ENCODE measurements at regions not wholly inside any gene's neighbourhood (a gene's known extent, or its start where the extent isn't known, plus 50 kb on each side); places are given as distances from the start of the nearest gene placed in this dataset.
"Not testable (repeated sequence)": the region's sequence is repeated elsewhere in the genome, so short reads cannot be mapped to it uniquely, and the experiment has no call there.

- no peak for DNase-seq
Measured at GRCh38 chr20:19835533-19836222, 77.6 kb downstream of the RIN2 start.

GRCh38 chr20:19838468-19838867, 80.4 kb downstream of the RIN2 start:
- DNase-seq, result no peak

GRCh38 chr20:19839053-19839452, 81.0 kb downstream of the RIN2 start:
- no peak for DNase-seq

GRCh38 chr20:19840111-19840710, 82.2 kb downstream of the RIN2 start:
- DNase-seq, result no peak

GRCh38 chr20:19841740-19842139, 83.7 kb downstream of the RIN2 start:
- DNase-seq, result no peak

GRCh38 chr20:19844850-19845249, 86.8 kb downstream of the RIN2 start:
- not testable (repeated sequence) for DNase-seq

GRCh38 chr20:19847383-19847782, 89.3 kb downstream of the RIN2 start:
- DNase-seq, result no peak

GRCh38 chr20:19849341-19850197, 91.5 kb downstream of the RIN2 start:
- no peak for DNase-seq

GRCh38 chr20:19850198-19850533, 92.1 kb downstream of the RIN2 start:
- DNase-seq, result no peak

GRCh38 chr20:19851861-19852260, 93.8 kb downstream of the RIN2 start:
- DNase-seq, result no peak

GRCh38 chr20:19855416-19855815, 97.4 kb downstream of the RIN2 start:
- no peak for DNase-seq

- DNase-seq, result no peak
Measured at GRCh38 chr20:19858466-19859371, 100.7 kb downstream of the RIN2 start.

GRCh38 chr20:19859444-19859843, 101.4 kb downstream of the RIN2 start:
- no peak for DNase-seq

GRCh38 chr20:19860737-19861136, 102.7 kb downstream of the RIN2 start:
- DNase-seq, result no peak

- no peak for DNase-seq
Measured at GRCh38 chr20:19861147-19861759, 103.2 kb downstream of the RIN2 start.

GRCh38 chr20:19864130-19864529, 106.1 kb downstream of the RIN2 start:
- no peak for DNase-seq

GRCh38 chr20:19866070-19866469, 108.0 kb downstream of the RIN2 start:
- DNase-seq, result no peak

GRCh38 chr20:19867074-19867473, 109.0 kb downstream of the RIN2 start:
- DNase-seq, result no peak

- DNase-seq, result no peak
Measured at GRCh38 chr20:19867940-19868371, 109.9 kb downstream of the RIN2 start.

GRCh38 chr20:19868441-19868840, 110.4 kb downstream of the RIN2 start:
- DNase-seq, result no peak

- DNase-seq, result no peak
Measured at GRCh38 chr20:19872001-19872400, 113.9 kb downstream of the RIN2 start.

GRCh38 chr20:19874040-19874727, 116.1 kb downstream of the RIN2 start:
- no peak for DNase-seq
